ENCODE measurements at regions not wholly inside any gene's neighbourhood (a gene's known extent, or its start where the extent isn't known, plus 50 kb on each side); places are given as distances from the start of the nearest gene placed in this dataset.

- no peaks in the 10 kb centered on the region for H3K9me3 ChIP-seq
- 28 to 54% methylated on average over 5 to 13 of the region's 13 CpGs for WGBS, 2 donors (ENCODE audit: low coverage in 1 of 2)
- no peaks in the 10 kb centered on the region for H3K36me3 ChIP-seq
- in situ Hi-C loops (cut with MboI; ENCODE audit: low pct_ligation_motif_present in 1 of 4, low pct_unique_long_range_greater_than_20kb in 1 of 4, low sequenced_read_pairs in 3 of 4) (no loop called here), intact Hi-C loops (cut with DNase I; ENCODE audit: low total_unique reads) (no loop called here)
- TF ChIP-seq POLR2AphosphoS5 (IDR thresholded peaks at IDR 0.05) (no peak), POLR2A (IDR thresholded peaks at IDR 0.05) (no peak), CTCF (IDR thresholded peaks at IDR 0.05) (no peak), EP300 (IDR thresholded peaks at IDR 0.05; ENCODE audit: low read depth) (no peak)
- H3K4me1 ChIP-seq = no peaks in the 10 kb centered on the region
- H3K4me3 ChIP-seq = no peak overlapping the region
- no peak for DNase-seq
- no peak overlapping the region for H3K27ac ChIP-seq
- H3K27me3 ChIP-seq = no peaks in the 10 kb centered on the region
Observed at GRCh38 chr18:25420077-25420825, 68.3 kb upstream of the ZNF521 start.

GRCh38 chr18:25416374-25416773 lies 64.4 kb upstream of the ZNF521 start:
- no peaks in the 10 kb centered on the region for H3K4me1 ChIP-seq
- H3K27me3 ChIP-seq = no peaks in the 10 kb centered on the region
- in situ Hi-C loops (cut with MboI; ENCODE audit: low pct_ligation_motif_present in 1 of 4, low pct_unique_long_range_greater_than_20kb in 1 of 4, low sequenced_read_pairs in 3 of 4) = no loop called here
- H3K9me3 ChIP-seq = no peaks in the 10 kb centered on the region
- intact Hi-C loops (cut with DNase I; ENCODE audit: low total_unique reads) = no loop called here
- H3K36me3 ChIP-seq = no peaks in the 10 kb centered on the region
- no peak overlapping the region for H3K27ac ChIP-seq
- no peak for DNase-seq
- TF ChIP-seq EP300 (IDR thresholded peaks at IDR 0.05; ENCODE audit: low read depth) = no peak
- no peak for TF ChIP-seq POLR2AphosphoS5 (IDR thresholded peaks at IDR 0.05)
- TF ChIP-seq POLR2A (IDR thresholded peaks at IDR 0.05) = no peak
- TF ChIP-seq CTCF (IDR thresholded peaks at IDR 0.05) = no peak
- H3K4me3 ChIP-seq = no peak overlapping the region
- WGBS, 2 donors (ENCODE audit: low coverage in 1 of 2) = 67 to 78% methylated on average over 3 of the region's 3 CpGs

DNA sequence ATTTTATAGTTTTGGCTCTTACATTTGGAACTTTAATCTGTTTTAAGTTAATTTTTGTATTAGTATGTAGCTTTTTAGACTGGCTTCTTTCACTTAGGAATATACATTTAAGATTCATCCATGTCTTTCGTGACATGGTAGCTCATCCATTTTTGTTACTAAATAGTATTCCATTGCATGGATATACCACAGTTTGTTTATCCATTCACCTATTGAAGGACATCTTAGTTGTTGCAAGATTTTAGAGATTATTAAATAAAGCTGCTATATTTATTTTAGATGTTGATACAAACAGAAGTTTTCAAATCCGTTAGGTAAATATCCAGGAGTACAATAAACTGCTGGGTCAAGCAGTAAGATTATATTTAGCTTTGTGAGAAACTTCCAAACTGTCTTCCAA lies 58.0 kb upstream of the ZNF521 start:
- Histone ChIP-seq H3K27ac (no peak overlapping the region), H3K36me3 (no peaks in the 10 kb centered on the region), H3K4me1 (no peaks in the 10 kb centered on the region), H3K27me3 (no peaks in the 10 kb centered on the region), H3K9me3 (no peaks in the 10 kb centered on the region), H3K4me3 (no peak overlapping the region)
- 72 to 75% methylated on average over 2 of the region's 2 CpGs for WGBS, 2 donors (ENCODE audit: low coverage in 1 of 2)
- intact Hi-C loops (cut with DNase I; ENCODE audit: low total_unique reads) (no loop called here), in situ Hi-C loops (cut with MboI; ENCODE audit: low pct_ligation_motif_present in 1 of 4, low pct_unique_long_range_greater_than_20kb in 1 of 4, low sequenced_read_pairs in 3 of 4) (no loop called here)
- no peak for DNase-seq
- TF ChIP-seq EP300 (IDR thresholded peaks at IDR 0.05; ENCODE audit: low read depth) (no peak), POLR2AphosphoS5 (IDR thresholded peaks at IDR 0.05) (no peak), POLR2A (IDR thresholded peaks at IDR 0.05) (no peak), CTCF (IDR thresholded peaks at IDR 0.05) (no peak)

GRCh38 chr18:25408293-25408692 lies 56.3 kb upstream of the ZNF521 start:
- Histone ChIP-seq H3K9me3 (no peaks in the 10 kb centered on the region), H3K27ac (no peak overlapping the region), H3K36me3 (no peaks in the 10 kb centered on the region), H3K4me1 (no peaks in the 10 kb centered on the region), H3K27me3 (no peaks in the 10 kb centered on the region), H3K4me3 (no peak overlapping the region)
- intact Hi-C loops (cut with DNase I; ENCODE audit: low total_unique reads) = loop anchor here (1.0 kb wide), 1 partner anchor 28 kb away; no protein-coding TSS in a partner anchor
- 60 to 77% methylated on average over 3 to 4 of the region's 4 CpGs for WGBS, 2 donors (ENCODE audit: low coverage in 1 of 2)
- DNase-seq = no peak
- no peak for TF ChIP-seq CTCF (IDR thresholded peaks at IDR 0.05)
- no peak for TF ChIP-seq POLR2A (IDR thresholded peaks at IDR 0.05)
- TF ChIP-seq EP300 (IDR thresholded peaks at IDR 0.05; ENCODE audit: low read depth) = no peak
- no peak for TF ChIP-seq POLR2AphosphoS5 (IDR thresholded peaks at IDR 0.05)
- in situ Hi-C loops (cut with MboI; ENCODE audit: low pct_ligation_motif_present in 1 of 4, low pct_unique_long_range_greater_than_20kb in 1 of 4, low sequenced_read_pairs in 3 of 4) = no loop called here

Small RNA genes lying in the stretch of these regions (small RNA-seq; reads per million reads assigned to genes)
- 0 reads per million in 4 donors for gene AC027229.1
- 0 to 10.2 (median 0.32) reads per million in 4 donors for gene RN7SL97P

Measured in transverse colon (tissue), 4 donors.